HepG2 (cell line): ENCODE measurements at regions not wholly inside any gene's neighbourhood (a gene's known extent, or its start where the extent isn't known, plus 50 kb on each side); places are given as distances from the start of the nearest gene placed in this dataset.

Experiments
- CHD2 ChIP-seq: IDR thresholded peaks from 2 replicates; pipeline ENCODE4 v1.6.1; 2011; ENCODE audit warnings: low read depth, low read length, improper control_type of control experiment
- EZH2 ChIP-seq: conservative IDR thresholded peaks from 2 replicates; pipeline ENCODE4 v1.6.1; 2012; ENCODE audit warnings: mild to moderate bottlenecking, low read depth, low read length, moderate library complexity
- NFKB2 ChIP-seq: sonication (generic); formaldehyde crosslinking; IDR thresholded peaks from 2 replicates; pipeline ENCODE4 v1.4.0; 2020; ENCODE audit warnings: missing genetic modification reagents, borderline replicate concordance
- POLR2A ChIP-seq, 2 experiments: IDR thresholded peaks; 2 replicates each; pipeline ENCODE4 v1.6.1; 2011; ENCODE audit warnings: low read depth in 2 of 2, low read length in 2 of 2, mild to moderate bottlenecking in 1 of 2, moderate library complexity in 1 of 2; ENCODE audit not compliant: insufficient read depth in 1 of 2
- RFXANK ChIP-seq: IDR thresholded peaks from 2 replicates; pipeline ENCODE4 v1.6.1; 2016
- TP53 ChIP-seq: sonication (generic); formaldehyde crosslinking; conservative IDR thresholded peaks from 2 replicates; pipeline ENCODE4 v1.4.0; 2020; ENCODE audit warnings: missing genetic modification reagents
- ZBTB7A ChIP-seq: sonication (generic); formaldehyde crosslinking; IDR thresholded peaks from 2 replicates; pipeline ENCODE4 v1.8.0; 2022; ENCODE audit warnings: mild to moderate bottlenecking, missing genetic modification reagents
- ZMYM3 ChIP-seq: sonication (generic); formaldehyde crosslinking; IDR thresholded peaks from 2 replicates; pipeline ENCODE4 v1.5.1; 2020; ENCODE audit warnings: mild to moderate bottlenecking, missing genetic modification reagents
- ZNF234 ChIP-seq: sonication (generic); formaldehyde crosslinking; conservative IDR thresholded peaks from 2 replicates; pipeline ENCODE4 v1.5.1; 2020; ENCODE audit warnings: mild to moderate bottlenecking, missing genetic modification reagents
- ZNF607 ChIP-seq: sonication (generic); formaldehyde crosslinking; IDR thresholded peaks from 2 replicates; pipeline ENCODE4 v1.5.1; 2020; ENCODE audit warnings: missing genetic modification reagents, mild to moderate bottlenecking, borderline replicate concordance

- TF ChIP-seq ZBTB7A (CRISPR knock-in tag), result no peak
- no peak for TF ChIP-seq POLR2A (IDR thresholded peaks at IDR 0.05; ENCODE audit: insufficient read depth in 1 of 2, low read depth in 2 of 2, low read length in 2 of 2)
- no peak for TF ChIP-seq RFXANK (CRISPR knock-in tag)
- no peak for TF ChIP-seq EZH2
- no peak for TF ChIP-seq ZMYM3 (CRISPR knock-in tag)
- no peak for TF ChIP-seq CHD2
- TF ChIP-seq NFKB2, result no peak
- no peak for TF ChIP-seq ZNF607
- no peak for TF ChIP-seq ZNF234 (CRISPR knock-in tag)
- no peak for TF ChIP-seq TP53 (CRISPR knock-in tag)
Observed at GRCh38 chr5:3825531-3826451, 230.2 kb downstream of the IRX1 start.
